ENCODE measurements at regions not wholly inside any gene's neighbourhood (a gene's known extent, or its start where the extent isn't known, plus 50 kb on each side); places are given as distances from the start of the nearest gene placed in this dataset.
"Not testable (repeated sequence)": the region's sequence is repeated elsewhere in the genome, so short reads cannot be mapped to it uniquely, and the experiment has no call there.

DNA sequence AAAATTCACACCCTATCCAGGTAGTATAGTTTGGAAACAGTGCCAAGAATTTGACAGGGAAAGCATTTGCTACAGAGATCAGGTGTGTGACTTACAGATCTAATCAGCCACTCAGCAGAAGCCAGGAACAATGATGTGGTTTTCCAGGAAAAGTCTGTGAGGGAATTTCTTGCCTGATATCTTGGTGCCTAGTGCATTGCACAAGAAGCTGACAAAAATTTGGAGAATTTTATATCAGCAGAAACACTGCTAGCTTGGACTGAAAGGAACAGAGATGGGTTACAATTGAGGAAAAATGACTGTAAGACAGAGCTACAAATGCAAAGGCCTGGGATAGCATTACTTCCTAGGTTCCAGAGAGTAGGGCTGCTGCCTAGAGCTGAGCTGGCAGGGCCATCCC, 658.1 kb upstream of the CHD1 start:
- no peak for DNase-seq (ENCODE audit: low read depth)

GRCh38 chr5:99581204-99581603, 652.4 kb upstream of the CHD1 start:
- DNase-seq (ENCODE audit: low read depth): not testable (repeated sequence)

- not testable (repeated sequence) for DNase-seq (ENCODE audit: low read depth)
Observed at GRCh38 chr5:99562937-99563627, 634.3 kb upstream of the CHD1 start.

- DNase-seq (ENCODE audit: low read depth): no peak
Observed at GRCh38 chr5:99553211-99553810, 624.5 kb upstream of the CHD1 start.

- no peak for DNase-seq (ENCODE audit: low read depth)
Observed at GRCh38 chr5:99544356-99544755, 615.5 kb upstream of the CHD1 start.

GRCh38 chr5:99543841-99544240, 615.0 kb upstream of the CHD1 start:
- DNase-seq (ENCODE audit: low read depth): no peak

DNA sequence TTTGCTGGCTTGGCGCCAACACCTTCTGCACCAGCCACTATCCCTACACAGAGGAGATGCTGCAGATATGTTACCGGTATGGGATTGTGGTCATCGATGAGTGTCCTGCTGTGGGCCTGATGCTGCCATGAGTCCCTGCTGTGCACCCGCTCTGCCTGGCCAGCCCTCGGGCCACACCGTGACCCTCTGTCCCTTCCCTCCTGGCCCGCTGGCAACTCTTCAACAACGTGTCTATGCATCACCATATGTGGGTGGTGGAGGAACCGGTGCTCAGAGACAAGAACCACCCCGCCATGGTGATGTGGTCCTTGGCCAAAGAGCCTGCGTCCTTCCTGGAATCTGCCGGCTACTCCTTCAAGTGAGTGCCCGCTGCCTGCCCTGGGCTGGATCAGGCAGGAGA, 605.4 kb upstream of the CHD1 start:
- not testable (repeated sequence) for DNase-seq (ENCODE audit: low read depth)

DNA sequence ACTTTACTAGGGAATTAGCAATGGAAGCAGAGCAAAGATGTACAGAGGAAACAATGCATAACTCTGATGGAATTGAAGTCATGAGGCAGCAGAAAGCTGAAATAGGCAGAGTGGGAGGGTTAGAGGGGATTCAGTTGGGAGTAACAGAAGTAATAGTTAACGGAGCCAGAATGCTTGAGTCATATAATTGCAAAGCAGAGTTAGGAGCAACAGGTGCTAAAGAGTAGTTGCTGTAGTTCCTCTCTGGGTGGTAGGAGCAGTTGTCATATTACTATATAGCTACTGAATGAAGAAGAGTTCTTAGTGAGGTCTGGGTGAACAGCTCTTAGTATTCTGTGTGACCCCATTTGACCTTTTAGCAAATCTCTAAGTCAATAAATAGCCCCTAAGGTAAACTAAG, 592.9 kb upstream of the CHD1 start:
- not testable (repeated sequence) for DNase-seq (ENCODE audit: low read depth)

DNA sequence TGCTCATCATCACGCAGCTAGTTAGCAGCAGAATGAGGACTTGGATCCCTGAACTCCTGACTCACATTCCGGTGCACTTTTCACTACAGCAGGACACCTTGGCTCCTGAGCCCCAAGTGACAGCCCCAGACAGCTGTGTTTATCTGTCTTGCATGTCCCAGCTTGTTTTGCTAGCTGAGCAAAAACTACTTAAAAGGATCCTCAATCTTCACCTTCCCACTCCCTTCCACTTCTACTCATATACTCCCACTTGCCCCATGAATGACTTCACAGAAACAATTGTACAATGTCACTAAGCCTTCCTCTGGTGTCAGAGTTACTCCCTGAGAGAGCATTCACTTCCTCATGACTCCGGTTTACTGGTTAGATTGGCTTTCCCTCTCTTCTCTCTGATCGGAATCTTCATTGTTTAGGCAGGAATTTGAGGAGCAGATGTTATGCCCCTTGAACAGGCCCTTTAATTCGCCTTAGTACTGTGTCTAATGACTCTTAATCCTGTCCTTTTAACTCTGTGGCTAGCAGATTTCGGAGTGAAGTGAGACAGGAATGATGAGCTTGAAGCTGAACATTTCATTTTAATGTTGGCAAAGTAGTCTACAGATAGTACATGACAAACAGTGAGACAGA, 587.2 kb upstream of the CHD1 start:
- DNase-seq (ENCODE audit: low read depth): not testable (repeated sequence)

GRCh38 chr5:99510237-99510866, 581.5 kb upstream of the CHD1 start:
- DNase-seq (ENCODE audit: low read depth): not testable (repeated sequence)

GRCh38 chr5:99509064-99509463, 580.3 kb upstream of the CHD1 start:
- DNase-seq (ENCODE audit: low read depth): not testable (repeated sequence)

DNA sequence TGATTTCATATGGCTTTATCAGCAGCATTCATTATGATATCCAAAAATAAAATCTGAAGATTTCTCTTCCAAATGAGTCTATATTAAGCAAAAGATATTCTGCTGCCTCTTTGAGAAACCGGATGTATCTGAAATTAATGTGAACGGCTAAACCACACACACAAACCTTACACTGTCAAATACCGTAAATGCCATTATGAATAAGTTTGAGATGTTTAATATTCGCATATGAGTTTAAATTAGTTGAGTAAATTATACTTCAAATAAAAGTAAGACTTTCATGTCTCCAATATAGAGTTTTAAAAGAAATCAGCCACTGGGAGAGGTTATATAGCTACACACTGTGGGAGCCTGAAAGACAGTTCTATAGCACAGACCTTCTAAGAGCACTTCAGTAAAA, 566.6 kb upstream of the CHD1 start:
- not testable (repeated sequence) for DNase-seq (ENCODE audit: low read depth)

DNA sequence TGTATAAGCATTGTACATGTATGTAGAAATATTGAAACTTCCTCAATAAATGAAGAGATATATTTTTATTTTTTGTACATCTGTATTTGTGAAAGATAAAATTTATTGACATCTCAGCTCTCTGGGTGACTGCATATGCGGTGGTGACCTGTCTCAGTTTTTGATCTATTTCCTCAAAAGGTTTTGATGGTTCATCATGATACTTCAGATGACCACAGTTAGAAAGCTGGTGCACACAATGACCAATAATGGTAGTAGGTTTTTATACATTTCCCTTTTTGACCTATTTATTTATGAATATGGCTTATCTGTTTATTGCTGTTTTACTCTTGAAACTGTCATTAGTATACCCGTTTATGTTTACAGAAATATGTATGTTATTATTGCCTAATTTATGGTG, 549.6 kb upstream of the CHD1 start:
- not testable (repeated sequence) for DNase-seq (ENCODE audit: low read depth)

DNA sequence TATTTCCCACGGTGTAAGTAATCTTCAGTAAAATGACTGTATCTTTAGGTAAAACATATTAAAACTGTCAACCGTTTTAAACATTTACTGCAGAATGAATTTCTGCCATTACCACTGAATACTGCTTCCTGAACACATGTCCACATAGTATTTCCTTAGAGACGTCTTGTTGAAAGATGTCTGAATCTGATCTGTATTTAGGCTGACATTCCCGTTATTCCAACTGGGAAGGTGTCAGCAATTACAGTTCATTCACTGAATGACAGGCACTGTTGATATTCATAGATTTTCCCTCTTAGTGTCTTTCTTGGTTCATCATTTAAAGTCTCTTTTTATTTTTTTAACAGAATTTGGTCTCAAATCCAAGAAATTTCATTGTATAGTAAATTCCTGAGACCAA, 544.5 kb upstream of the CHD1 start:
- not testable (repeated sequence) for DNase-seq (ENCODE audit: low read depth)

GRCh38 chr5:99471726-99472125, 542.9 kb upstream of the CHD1 start:
- DNase-seq (ENCODE audit: low read depth): not testable (repeated sequence)

DNA sequence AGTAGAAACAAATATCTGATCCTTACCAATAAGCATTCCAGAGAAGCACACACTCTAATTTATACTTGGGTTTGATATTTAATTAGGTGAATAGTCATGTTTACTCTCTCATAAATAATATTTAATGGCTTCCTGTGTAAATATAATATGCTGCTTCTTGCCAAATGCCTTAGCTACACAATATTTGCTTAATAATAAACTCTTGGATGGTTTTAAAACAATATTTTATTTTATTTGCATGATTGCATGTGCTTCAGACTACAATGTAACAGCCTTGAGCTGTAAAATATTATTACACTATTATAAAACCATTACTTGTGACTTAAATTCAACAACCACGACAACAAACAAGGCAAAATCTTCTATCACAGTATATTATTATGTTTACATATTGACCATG, 542.4 kb upstream of the CHD1 start:
- DNase-seq (ENCODE audit: low read depth): not testable (repeated sequence)

DNA sequence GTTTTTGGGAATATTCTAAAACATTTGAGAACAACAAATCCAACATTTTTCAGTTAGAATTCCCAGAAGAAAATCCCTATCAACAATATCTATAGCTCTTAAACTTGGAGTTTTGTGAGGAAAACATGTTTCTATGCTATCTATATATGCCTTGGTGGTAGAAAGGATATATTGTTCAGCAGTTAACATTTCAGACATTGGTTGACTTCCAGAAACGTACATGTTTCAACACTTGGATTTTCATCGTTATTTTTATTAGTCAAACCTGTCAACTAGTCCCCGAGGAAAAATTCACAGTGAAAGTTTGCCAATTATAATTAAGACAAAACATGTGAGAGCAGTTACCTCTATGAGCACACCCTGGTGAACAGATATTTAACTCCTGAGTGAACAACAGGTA, 541.8 kb upstream of the CHD1 start:
- not testable (repeated sequence) for DNase-seq (ENCODE audit: low read depth)

GRCh38 chr5:99460701-99461100, 531.9 kb upstream of the CHD1 start:
- no peak for DNase-seq (ENCODE audit: low read depth)

DNA sequence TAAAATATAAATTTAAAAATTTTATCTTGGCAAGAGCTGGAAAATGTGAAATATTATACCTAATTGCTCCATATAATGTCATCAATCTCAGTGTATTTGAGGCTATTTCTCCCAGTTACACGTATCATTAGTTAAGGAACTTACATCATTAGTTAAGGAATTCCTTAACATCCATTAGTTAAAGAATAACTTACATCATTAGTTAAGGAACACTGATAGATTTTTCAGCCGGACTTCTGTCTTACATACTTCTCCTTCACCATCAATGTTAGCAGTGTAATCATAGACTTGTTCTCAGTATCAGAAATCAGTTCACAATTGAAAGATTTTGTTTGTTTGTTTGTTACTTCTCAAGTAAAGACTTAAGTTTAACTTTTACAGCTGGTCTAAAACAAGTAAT, 524.4 kb upstream of the CHD1 start:
- no peak for DNase-seq (ENCODE audit: low read depth)

DNA sequence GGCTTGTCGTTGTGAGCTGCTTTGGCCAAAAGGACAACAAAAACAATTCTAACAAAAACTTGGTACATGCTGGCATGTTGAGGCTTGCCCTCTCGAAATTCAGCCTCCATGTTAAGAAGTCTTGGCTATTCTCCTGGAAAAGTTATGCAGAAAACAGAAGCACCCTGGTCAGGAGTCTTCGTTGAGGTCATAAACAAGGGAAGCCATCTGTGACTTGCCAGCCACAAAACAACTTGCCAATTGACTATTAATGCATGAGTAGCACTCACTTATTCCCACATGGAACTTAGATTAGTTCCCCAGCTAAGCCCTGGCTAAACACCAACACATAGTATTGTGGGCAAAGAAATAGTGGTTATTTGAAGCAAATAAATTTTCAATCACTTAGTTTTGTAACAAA, 521.0 kb upstream of the CHD1 start:
- no peak for DNase-seq (ENCODE audit: low read depth)

DNA sequence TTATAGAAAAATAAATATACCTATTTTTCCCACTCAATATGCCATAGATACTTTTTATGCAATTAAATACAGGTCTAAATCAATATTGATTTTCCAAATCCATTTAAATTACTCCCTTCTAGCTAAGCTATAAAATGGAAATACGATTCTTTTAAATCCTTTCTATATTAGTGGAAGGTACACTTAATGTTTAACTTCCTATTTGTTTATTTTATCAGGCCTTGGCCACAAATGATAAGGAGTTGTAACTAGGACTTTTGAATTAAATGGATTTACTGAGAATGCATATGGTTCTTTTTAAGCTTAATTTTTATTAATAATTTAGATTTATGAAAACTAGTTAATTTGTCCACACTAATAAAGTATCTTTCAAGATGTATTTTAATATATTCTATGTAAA, 517.0 kb upstream of the CHD1 start:
- no peak for DNase-seq (ENCODE audit: low read depth)

- DNase-seq (ENCODE audit: low read depth): no peak
Observed at GRCh38 chr5:99441235-99441634, 512.4 kb upstream of the CHD1 start.

- DNase-seq (ENCODE audit: low read depth): no peak
Observed at GRCh38 chr5:99438619-99439018, 509.8 kb upstream of the CHD1 start.

All from T follicular helper cell (primary cell).